Gastroesophageal sphincter (tissue), 4 donors: ENCODE measurements at regions not wholly inside any gene's neighbourhood (a gene's known extent, or its start where the extent isn't known, plus 50 kb on each side); places are given as distances from the start of the nearest gene placed in this dataset.

Experiments
- ATAC-seq: fragments of 150-250 bp; one replicate; pipeline ENCODE4 v1.9.1; 2016; ENCODE audit warnings: mild to moderate bottlenecking, moderate library complexity
- H3K27ac ChIP-seq, 4 donors: fragments of 200-600 bp; sonication (generic) in 3 of 4; 1 replicate in 3 of 4; 2 replicates in 1 of 4; pipeline ENCODE4 v1.5.1; 2016 to 2019
- H3K27me3 ChIP-seq: fragments of 200-600 bp; sonication (generic); one replicate; pipeline ENCODE4 v1.5.1; 2019
- H3K36me3 ChIP-seq, 2 donors: fragments of 200-600 bp; sonication (generic); one replicate each; pipeline ENCODE4 v1.5.1; 2019; ENCODE audit warnings: control low read depth in 1 of 2
- H3K4me1 ChIP-seq, 3 donors: fragments of 200-600 bp; sonication (generic); 1 replicate in 2 of 3; 2 replicates in 1 of 3; pipeline ENCODE4 v1.5.1; 2016 to 2019; ENCODE audit warnings: control low read depth in 2 of 3
- H3K4me3 ChIP-seq, 2 donors: fragments of 200-600 bp; sonication (generic); one replicate each; pipeline ENCODE4 v1.5.1; 2019; ENCODE audit warnings: mild to moderate bottlenecking in 1 of 2, moderate library complexity in 1 of 2
- H3K9me3 ChIP-seq, 3 donors: fragments of 200-600 bp; sonication (generic); one replicate each; pipeline ENCODE4 v1.5.1; 2017 to 2019; ENCODE audit warnings: control low read depth in 2 of 3
- EP300 ChIP-seq: sonication (generic); formaldehyde crosslinking; IDR thresholded peaks from one replicate; pipeline ENCODE4 v1.6.1; 2017; ENCODE audit warnings: antibody characterized with exemption, mild to moderate bottlenecking
- POLR2A ChIP-seq, 2 donors: fragments of 450-650 bp; IDR thresholded peaks; one replicate each; pipeline ENCODE4 v1.6.1; 2017; ENCODE audit warnings: antibody characterized with exemption in 2 of 2, mild to moderate bottlenecking in 2 of 2, moderate library complexity in 1 of 2
- POLR2AphosphoS5 ChIP-seq: sonication (generic); formaldehyde crosslinking; IDR thresholded peaks from one replicate; pipeline ENCODE4 v1.6.1; 2017; ENCODE audit warnings: antibody characterized with exemption
- WGBS, 2 donors: methylation state at CpG; one replicate each; pipeline ENCODE4 v1.1.5; 2018; ENCODE audit warnings: low coverage in 1 of 2; 5-methylcytosine and 5-hydroxymethylcytosine counted together
- TF ChIP-seq, protein P1 (sequence below), 4 experiments: fragments of 200-600 bp in 2 of 4; fragments of 450-650 bp in 2 of 4; sonication (generic) in 1 of 4; IDR thresholded peaks; one replicate each; pipeline ENCODE4 v1.5.1; 2017 to 2019; ENCODE audit warnings: antibody characterized with exemption in 4 of 4, mild to moderate bottlenecking in 2 of 4, moderate library complexity in 2 of 4

DNA sequence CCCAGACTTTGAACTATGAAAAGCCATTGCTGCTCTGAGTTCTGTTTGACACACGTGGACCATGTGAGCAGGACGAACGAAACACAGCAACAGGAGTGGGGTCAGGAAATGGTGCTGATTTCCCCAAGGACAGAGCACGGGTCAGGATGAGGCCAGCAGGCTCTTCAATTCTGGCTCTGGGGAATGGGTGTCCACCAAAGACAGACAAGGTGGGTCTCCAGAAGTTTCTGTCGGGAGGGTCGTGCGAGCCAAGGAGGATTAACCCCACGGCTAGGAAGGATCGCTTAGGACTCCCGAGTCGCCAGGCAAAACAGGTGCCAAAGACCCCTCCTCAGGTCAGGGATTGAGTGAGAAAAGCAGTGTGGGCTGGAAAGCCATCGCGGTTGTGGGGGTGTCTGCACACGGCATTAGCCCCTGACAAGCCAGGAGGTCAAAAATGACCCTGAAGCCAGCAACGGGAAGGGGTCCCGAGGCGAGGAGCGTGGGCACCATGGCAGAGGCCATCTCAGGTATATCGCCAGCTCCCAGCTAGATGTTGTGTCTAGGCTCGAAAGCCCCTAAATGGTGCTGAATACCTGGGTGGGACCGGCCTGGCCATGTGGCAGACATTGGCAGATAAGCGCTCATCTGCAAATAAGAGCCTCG, 213.9 kb upstream of the SALL3 start:
- no peak for ATAC-seq
- Histone ChIP-seq H3K4me3 (no peak overlapping the region), H3K9me3 (no peaks in the 10 kb centered on the region), H3K4me1 (no peaks in the 10 kb centered on the region), H3K27me3 (peaks cover 48% of the 10 kb centered on the region), H3K27ac (no peak overlapping the region), H3K36me3 (no peaks in the 10 kb centered on the region)
- TF ChIP-seq POLR2AphosphoS5, result no peak
- TF ChIP-seq, protein P1, sequence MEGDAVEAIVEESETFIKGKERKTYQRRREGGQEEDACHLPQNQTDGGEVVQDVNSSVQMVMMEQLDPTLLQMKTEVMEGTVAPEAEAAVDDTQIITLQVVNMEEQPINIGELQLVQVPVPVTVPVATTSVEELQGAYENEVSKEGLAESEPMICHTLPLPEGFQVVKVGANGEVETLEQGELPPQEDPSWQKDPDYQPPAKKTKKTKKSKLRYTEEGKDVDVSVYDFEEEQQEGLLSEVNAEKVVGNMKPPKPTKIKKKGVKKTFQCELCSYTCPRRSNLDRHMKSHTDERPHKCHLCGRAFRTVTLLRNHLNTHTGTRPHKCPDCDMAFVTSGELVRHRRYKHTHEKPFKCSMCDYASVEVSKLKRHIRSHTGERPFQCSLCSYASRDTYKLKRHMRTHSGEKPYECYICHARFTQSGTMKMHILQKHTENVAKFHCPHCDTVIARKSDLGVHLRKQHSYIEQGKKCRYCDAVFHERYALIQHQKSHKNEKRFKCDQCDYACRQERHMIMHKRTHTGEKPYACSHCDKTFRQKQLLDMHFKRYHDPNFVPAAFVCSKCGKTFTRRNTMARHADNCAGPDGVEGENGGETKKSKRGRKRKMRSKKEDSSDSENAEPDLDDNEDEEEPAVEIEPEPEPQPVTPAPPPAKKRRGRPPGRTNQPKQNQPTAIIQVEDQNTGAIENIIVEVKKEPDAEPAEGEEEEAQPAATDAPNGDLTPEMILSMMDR (IDR thresholded peaks at IDR 0.05), result no peak
- no peak for TF ChIP-seq POLR2A (IDR thresholded peaks at IDR 0.05)
- TF ChIP-seq EP300, result no peak
- 79 to 85% methylated on average over 6 to 20 of the region's 23 CpGs for whole genome bisulfite sequencing, 2 donors

DNA sequence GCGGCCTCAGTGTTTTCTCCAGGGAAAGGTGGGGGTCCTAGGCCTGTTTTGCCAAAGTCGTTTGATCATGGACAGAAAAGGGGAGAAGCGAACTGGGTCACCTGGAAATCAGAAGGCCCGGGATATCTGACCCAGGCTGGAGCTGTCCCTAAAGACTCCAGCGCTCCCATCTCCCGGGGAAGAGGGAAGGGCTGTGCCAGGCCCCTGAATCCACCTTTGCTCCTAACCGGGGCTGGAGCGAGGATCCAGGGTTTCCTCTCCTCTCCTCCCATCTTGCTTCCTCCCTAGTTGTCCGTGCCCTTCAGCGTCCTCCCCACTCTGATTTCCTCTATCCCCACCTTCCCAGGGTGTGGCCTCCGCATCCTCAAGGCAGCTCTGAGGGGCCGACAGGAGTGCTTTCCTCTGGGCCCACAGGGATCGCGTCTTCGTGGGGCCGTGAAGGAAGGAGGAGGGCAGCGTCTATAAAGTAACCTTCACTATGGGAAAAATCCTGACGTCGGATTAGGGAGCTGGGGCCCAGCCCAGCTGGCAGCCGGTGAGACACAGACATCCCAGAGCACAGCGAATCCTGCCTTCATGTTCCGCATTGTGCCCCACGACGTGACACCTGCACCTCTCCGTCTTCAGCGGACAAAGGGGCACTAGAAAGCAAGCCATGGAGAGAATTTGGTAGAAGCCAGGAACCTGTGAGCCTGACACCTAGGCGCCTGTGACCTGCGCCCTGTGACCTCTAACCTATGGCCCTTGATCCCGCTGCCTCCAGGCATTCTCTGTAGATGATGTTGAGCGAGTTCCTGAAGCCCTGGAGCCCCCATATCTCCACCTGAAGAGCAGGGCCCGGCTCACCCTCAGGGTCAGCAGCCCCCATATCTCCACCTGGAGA, 212.7 kb upstream of the SALL3 start:
- Histone ChIP-seq H3K4me1 (no peaks in the 10 kb centered on the region), H3K4me3 (no peak overlapping the region), H3K27me3 (peaks cover 59% of the 10 kb centered on the region), H3K27ac (no peak overlapping the region), H3K36me3 (no peaks in the 10 kb centered on the region), H3K9me3 (no peaks in the 10 kb centered on the region)
- 60 to 80% methylated on average over 10 to 12 of the region's 31 CpGs for WGBS, 2 donors
- TF ChIP-seq, protein P1 (IDR thresholded peaks at IDR 0.05), result no peak
- TF ChIP-seq POLR2A (IDR thresholded peaks at IDR 0.05), result no peak
- no peak for TF ChIP-seq POLR2AphosphoS5
- no peak for TF ChIP-seq EP300
- ATAC-seq, result no peak

DNA sequence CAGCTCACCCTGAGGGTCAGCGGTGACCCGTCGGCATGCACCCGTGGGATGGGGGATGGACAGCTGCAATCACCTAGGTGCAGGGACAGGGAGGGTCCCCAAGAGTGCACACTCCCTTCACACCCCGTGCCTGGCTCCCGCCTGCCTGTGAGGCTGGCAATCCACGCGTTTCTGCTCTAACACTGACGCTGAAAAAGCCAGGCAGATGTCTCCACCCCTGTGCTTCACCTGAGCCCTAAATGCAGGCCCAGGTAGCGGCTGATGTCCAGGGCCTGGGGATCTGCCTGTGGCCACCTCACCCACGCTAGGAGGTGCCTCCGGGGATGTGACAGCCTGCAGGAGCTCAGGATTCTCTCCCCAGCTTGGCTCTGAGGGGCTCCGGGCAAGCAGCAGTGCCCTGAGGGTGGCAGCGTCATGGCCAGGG, 212.0 kb upstream of the SALL3 start:
- TF ChIP-seq POLR2A (IDR thresholded peaks at IDR 0.05) (no peak), POLR2AphosphoS5 (no peak), EP300 (no peak)
- TF ChIP-seq, protein P1 (IDR thresholded peaks at IDR 0.05), result no peak
- no peaks in the 10 kb centered on the region for H3K9me3 ChIP-seq
- H3K36me3 ChIP-seq, result no peaks in the 10 kb centered on the region
- no peak for ATAC-seq
- no CpG with 5 or more reads among the region's 14 CpGs for WGBS, 2 donors
- H3K4me3 ChIP-seq, result no peak overlapping the region
- no peak overlapping the region for H3K27ac ChIP-seq
- H3K4me1 ChIP-seq, result no peaks in the 10 kb centered on the region
- peaks cover 67% of the 10 kb centered on the region for H3K27me3 ChIP-seq

DNA sequence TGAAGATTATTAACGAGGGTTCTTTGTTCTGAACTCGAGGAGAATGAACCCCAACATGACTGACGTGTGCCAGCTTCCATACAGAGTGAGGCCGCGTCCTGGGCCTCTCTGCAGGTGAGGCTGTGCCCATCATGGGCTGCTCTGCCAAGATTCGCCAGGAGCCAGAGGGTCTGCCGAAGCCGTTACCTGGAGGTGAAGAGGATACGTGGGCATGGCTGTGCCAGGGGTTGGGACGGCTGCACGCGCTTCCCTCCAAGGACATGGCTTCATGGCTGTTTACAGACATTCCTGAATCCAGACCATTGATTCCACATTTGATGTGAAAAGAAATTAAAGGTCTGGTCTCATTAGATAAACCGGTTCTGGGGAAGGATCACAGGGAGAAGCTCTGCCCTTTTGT, 211.4 kb upstream of the SALL3 start:
- Histone ChIP-seq H3K9me3 (no peaks in the 10 kb centered on the region), H3K36me3 (no peaks in the 10 kb centered on the region), H3K27ac (no peak overlapping the region), H3K4me3 (no peak overlapping the region), H3K27me3 (peaks cover 69% of the 10 kb centered on the region), H3K4me1 (no peaks in the 10 kb centered on the region)
- WGBS, 2 donors, result 79% methylated on average over 3 of the region's 13 CpGs; no CpG with 5 or more reads in 1 of the 2 donors
- TF ChIP-seq POLR2AphosphoS5 (no peak), POLR2A (IDR thresholded peaks at IDR 0.05) (no peak), EP300 (no peak)
- TF ChIP-seq, protein P1 (IDR thresholded peaks at IDR 0.05), result no peak
- ATAC-seq, result no peak
